HCT116 (cell line): ENCODE measurements at regions not wholly inside any gene's neighbourhood (a gene's known extent, or its start where the extent isn't known, plus 50 kb on each side); places are given as distances from the start of the nearest gene placed in this dataset.

ENCODE experiments used
- ATAC-seq: fragments of 200-7000 bp; cut with Tn5 transposase; 2 replicates; pipeline ENCODE4 v1.9.1; 2020; ENCODE audit warnings: mild to moderate bottlenecking, moderate library complexity
- BruUV-seq: library from RNA; stranded (reverse); fragments of 400-500 nt; replicated peaks from 2 replicates; lab custom pipeline; 2021; lab: Mats Ljungman, UMichigan
- CTCF ChIA-PET: fragments of 300-600 bp; sonication (Branson Sonifier 250); formaldehyde crosslinking; loops from one replicate; lab custom pipeline; 2021; ENCODE audit warnings: antibody characterized with exemption; lab: Charles Lee
- POLR2A ChIA-PET: fragments of 300-600, 350-600 bp; sonication (Branson Sonifier 250); formaldehyde crosslinking; loops from one replicate; lab custom pipeline; 2021; ENCODE audit warnings: antibody characterized with exemption; lab: Charles Lee
- RAD21 ChIA-PET, 2 experiments: fragments of 300-600 bp; sonication (Branson Sonifier 250); formaldehyde crosslinking; loops; one replicate each; lab custom pipeline; 2023; ENCODE audit warnings: low total read pairs in 2 of 2; ENCODE audit not compliant: uncharacterized antibody in 2 of 2, unreplicated experiment in 2 of 2, low non-redundant PET in 1 of 2; lab: Charles Lee
- DNase-seq: peaks from one replicate; pipeline ENCODE4 v3.0.0-alpha.2; 2010; ENCODE audit warnings: low read depth, low spot score
- H2AFZ ChIP-seq: fragments of 200-600 bp; shearing (Covaris generic), sonication (generic); 2 replicates; pipeline ENCODE4 v1.6.1; 2017; ENCODE audit warnings: low read depth, mixed run types, mixed read lengths, antibody characterized with exemption, low read length; ENCODE audit not compliant: poor library complexity, severe bottlenecking
- H3K27ac ChIP-seq: 2 replicates; pipeline ENCODE4 v1.5.1; 2012; ENCODE audit warnings: low read depth, low read length
- H3K27me3 ChIP-seq: fragments of 200-600 bp; sonication (generic); 2 replicates; pipeline ENCODE4 v1.6.1; 2016; ENCODE audit warnings: mixed run types, low read length, mixed read lengths; ENCODE audit not compliant: insufficient read depth
- H3K36me3 ChIP-seq, 2 experiments: fragments of 200-500 bp in 1 of 2; fragments of 200-600 bp in 1 of 2; sonication (Bioruptor generic) in 1 of 2; sonication (generic) in 1 of 2; 2 replicates each; pipeline versions ENCODE4 v1.5.1 to v1.6.1; 2014 to 2016; ENCODE audit warnings: low read length in 2 of 2, inconsistent platforms in 1 of 2, mixed read lengths in 1 of 2, mixed run types in 1 of 2; ENCODE audit not compliant: insufficient read depth in 2 of 2, control insufficient read depth in 1 of 2
- H3K4me1 ChIP-seq, 2 experiments: fragments of 200-600 bp in 1 of 2; sonication (generic) in 1 of 2; 2 replicates each; pipeline versions ENCODE4 v1.5.1 to v1.6.1; 2012 to 2017; ENCODE audit warnings: low read length in 2 of 2, inconsistent platforms in 1 of 2, mild to moderate bottlenecking in 1 of 2, mixed read lengths in 1 of 2, mixed run types in 1 of 2, moderate library complexity in 1 of 2; ENCODE audit not compliant: insufficient read depth in 2 of 2, control insufficient read depth in 1 of 2
- H3K4me2 ChIP-seq: fragments of 200-600 bp; sonication (generic); 2 replicates; pipeline ENCODE4 v1.6.1; 2017; ENCODE audit warnings: mixed run types, low read length, mixed read lengths
- H3K4me3 ChIP-seq, 2 experiments: fragments of 200-600 bp in 1 of 2; sonication (generic) in 1 of 2; replicated peaks in 1 of 2; 2 replicates each; pipeline ENCODE4 v1.5.1; 2011 to 2016; ENCODE audit warnings: low read length in 2 of 2, control low read depth in 1 of 2, low read depth in 1 of 2, mild to moderate bottlenecking in 1 of 2, mixed read lengths in 1 of 2, mixed run types in 1 of 2
- H3K79me2 ChIP-seq: fragments of 200-600 bp; sonication (generic); 2 replicates; pipeline ENCODE4 v1.6.1; 2017; ENCODE audit warnings: mild to moderate bottlenecking, mixed run types, low read length, moderate library complexity, mixed read lengths; ENCODE audit not compliant: insufficient read depth
- H3K9ac ChIP-seq: fragments of 200-600 bp; sonication (generic); 2 replicates; pipeline ENCODE4 v1.6.1; 2016; ENCODE audit warnings: low read length, mixed read lengths
- H3K9me2 ChIP-seq: fragments of 200-600 bp; sonication (generic), shearing (Covaris generic); 2 replicates; pipeline ENCODE4 v1.6.1; 2017; ENCODE audit warnings: mixed run types, mild to moderate bottlenecking, moderate library complexity; ENCODE audit not compliant: insufficient read depth
- H3K9me3 ChIP-seq, 2 experiments: fragments of 200-500 bp in 1 of 2; fragments of 200-600 bp in 1 of 2; sonication (Bioruptor generic) in 1 of 2; sonication (generic) in 1 of 2; 2 replicates each; pipeline ENCODE4 v1.6.1; 2014 to 2017; ENCODE audit warnings: low read length in 2 of 2, mixed read lengths in 2 of 2, inconsistent platforms in 1 of 2, low read depth in 1 of 2, mild to moderate bottlenecking in 1 of 2, mixed run types in 1 of 2, moderate library complexity in 1 of 2; ENCODE audit not compliant: control insufficient read depth in 1 of 2, insufficient read depth in 1 of 2
- H4K20me1 ChIP-seq: fragments of 200-600 bp; sonication (generic), shearing (Covaris generic); 2 replicates; pipeline ENCODE4 v1.6.1; 2017; ENCODE audit warnings: mixed run types, mild to moderate bottlenecking, moderate library complexity; ENCODE audit not compliant: insufficient read depth
- ELF1 ChIP-seq: IDR thresholded peaks from 2 replicates; pipeline ENCODE4 v1.6.1; 2012; ENCODE audit warnings: low read depth, borderline replicate concordance
- FOSL1 ChIP-seq: IDR thresholded peaks from 2 replicates; pipeline ENCODE4 v1.6.1; 2012; ENCODE audit warnings: low read depth
- JUND ChIP-seq: IDR thresholded peaks from 2 replicates; pipeline ENCODE4 v1.6.1; 2012
- POLR2AphosphoS5 ChIP-seq: IDR thresholded peaks from 2 replicates; pipeline ENCODE4 v1.6.1; 2011; ENCODE audit warnings: mild to moderate bottlenecking, low read depth, low read length, moderate library complexity
- YY1 ChIP-seq: IDR thresholded peaks from 2 replicates; pipeline ENCODE4 v1.6.1; 2011; ENCODE audit warnings: low read length, low read depth, moderate library complexity, mild to moderate bottlenecking; ENCODE audit not compliant: insufficient replicate concordance; ENCODE audit errors: extremely low read depth
- intact Hi-C: fragments of 100-400 bp; cut with micrococcal nuclease; formaldehyde crosslinking; loops from 2 replicates; pipeline ENCODE4 v1.10.0; 2022
- TF ChIP-seq, protein P1 (sequence below): IDR thresholded peaks from 2 replicates; pipeline ENCODE4 v1.6.1; 2012
- TF ChIP-seq, protein P2 (sequence below), 3 experiments: fragments of 200-600 bp in 1 of 3; sonication (generic) in 1 of 3; IDR thresholded peaks in 2 of 3; conservative IDR thresholded peaks in 1 of 3; 2 replicates each; pipeline ENCODE4 v1.5.1; 2012 to 2017; ENCODE audit warnings: low read depth in 2 of 3, low read length in 2 of 3, antibody characterized with exemption in 1 of 3, borderline replicate concordance in 1 of 3, control low read depth in 1 of 3, mild to moderate bottlenecking in 1 of 3, mixed read lengths in 1 of 3, mixed run types in 1 of 3, moderate library complexity in 1 of 3; ENCODE audit not compliant: insufficient read depth in 1 of 3
- TF ChIP-seq, protein P3 (sequence below): IDR thresholded peaks from 2 replicates; pipeline ENCODE4 v1.6.1; 2011; ENCODE audit warnings: mild to moderate bottlenecking, low read length, moderate library complexity; ENCODE audit not compliant: insufficient replicate concordance; ENCODE audit errors: extremely low read depth

DNA sequence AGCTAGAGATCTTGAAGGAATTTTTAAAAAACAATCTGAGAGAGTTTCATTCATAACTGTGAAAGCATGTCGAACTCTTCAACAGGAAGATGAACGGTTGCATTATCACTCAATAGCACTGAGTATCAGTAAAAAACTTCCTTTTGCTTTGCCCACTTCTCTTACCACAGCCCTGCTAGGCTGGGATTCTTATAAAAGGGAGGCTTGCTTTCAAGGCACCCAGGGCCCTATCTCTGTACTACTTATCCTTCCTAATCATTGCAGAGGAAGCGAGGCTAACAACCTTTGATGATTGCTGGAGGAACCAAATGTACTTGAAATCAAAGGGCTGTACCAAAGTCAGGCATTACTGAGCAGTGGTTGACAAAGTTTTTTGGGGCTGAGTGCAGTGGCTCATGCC lies 71.2 kb downstream of the SNRPE start:
- CTCF ChIA-PET, result no interaction called here

More for the DNA sequence above, 71.2 kb downstream of the SNRPE start:
- no TSS peak for BruUV-seq
- ChIA-PET POLR2A (no interaction called here), RAD21 (interaction anchor here in 1 of 2 experiments (0.7 kb wide), 1 partner anchor 153 kb away, joined by 3 read pairs; no protein-coding TSS in a partner anchor)
- TF ChIP-seq, protein P1, sequence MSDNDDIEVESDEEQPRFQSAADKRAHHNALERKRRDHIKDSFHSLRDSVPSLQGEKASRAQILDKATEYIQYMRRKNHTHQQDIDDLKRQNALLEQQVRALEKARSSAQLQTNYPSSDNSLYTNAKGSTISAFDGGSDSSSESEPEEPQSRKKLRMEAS, result no peak
- TF ChIP-seq FOSL1, result no peak
- TF ChIP-seq, protein P2, sequence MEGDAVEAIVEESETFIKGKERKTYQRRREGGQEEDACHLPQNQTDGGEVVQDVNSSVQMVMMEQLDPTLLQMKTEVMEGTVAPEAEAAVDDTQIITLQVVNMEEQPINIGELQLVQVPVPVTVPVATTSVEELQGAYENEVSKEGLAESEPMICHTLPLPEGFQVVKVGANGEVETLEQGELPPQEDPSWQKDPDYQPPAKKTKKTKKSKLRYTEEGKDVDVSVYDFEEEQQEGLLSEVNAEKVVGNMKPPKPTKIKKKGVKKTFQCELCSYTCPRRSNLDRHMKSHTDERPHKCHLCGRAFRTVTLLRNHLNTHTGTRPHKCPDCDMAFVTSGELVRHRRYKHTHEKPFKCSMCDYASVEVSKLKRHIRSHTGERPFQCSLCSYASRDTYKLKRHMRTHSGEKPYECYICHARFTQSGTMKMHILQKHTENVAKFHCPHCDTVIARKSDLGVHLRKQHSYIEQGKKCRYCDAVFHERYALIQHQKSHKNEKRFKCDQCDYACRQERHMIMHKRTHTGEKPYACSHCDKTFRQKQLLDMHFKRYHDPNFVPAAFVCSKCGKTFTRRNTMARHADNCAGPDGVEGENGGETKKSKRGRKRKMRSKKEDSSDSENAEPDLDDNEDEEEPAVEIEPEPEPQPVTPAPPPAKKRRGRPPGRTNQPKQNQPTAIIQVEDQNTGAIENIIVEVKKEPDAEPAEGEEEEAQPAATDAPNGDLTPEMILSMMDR (IDR thresholded peaks at IDR 0.05 in 2 of 3, conservative IDR thresholded peaks at IDR 0.05 in 1 of 3; ENCODE audit: borderline replicate concordance in 1 of 3, insufficient read depth in 1 of 3, low read depth in 2 of 3, low read length in 2 of 3), result no peak
- no peak for TF ChIP-seq JUND
- TF ChIP-seq POLR2AphosphoS5, result no peak
- TF ChIP-seq, protein P3, sequence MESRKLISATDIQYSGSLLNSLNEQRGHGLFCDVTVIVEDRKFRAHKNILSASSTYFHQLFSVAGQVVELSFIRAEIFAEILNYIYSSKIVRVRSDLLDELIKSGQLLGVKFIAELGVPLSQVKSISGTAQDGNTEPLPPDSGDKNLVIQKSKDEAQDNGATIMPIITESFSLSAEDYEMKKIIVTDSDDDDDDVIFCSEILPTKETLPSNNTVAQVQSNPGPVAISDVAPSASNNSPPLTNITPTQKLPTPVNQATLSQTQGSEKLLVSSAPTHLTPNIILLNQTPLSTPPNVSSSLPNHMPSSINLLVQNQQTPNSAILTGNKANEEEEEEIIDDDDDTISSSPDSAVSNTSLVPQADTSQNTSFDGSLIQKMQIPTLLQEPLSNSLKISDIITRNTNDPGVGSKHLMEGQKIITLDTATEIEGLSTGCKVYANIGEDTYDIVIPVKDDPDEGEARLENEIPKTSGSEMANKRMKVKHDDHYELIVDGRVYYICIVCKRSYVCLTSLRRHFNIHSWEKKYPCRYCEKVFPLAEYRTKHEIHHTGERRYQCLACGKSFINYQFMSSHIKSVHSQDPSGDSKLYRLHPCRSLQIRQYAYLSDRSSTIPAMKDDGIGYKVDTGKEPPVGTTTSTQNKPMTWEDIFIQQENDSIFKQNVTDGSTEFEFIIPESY, result no peak
- no peak for TF ChIP-seq ELF1
- no peak for TF ChIP-seq YY1
- Histone ChIP-seq H3K4me3 (no peak overlapping the region), H3K9me2 (no peaks in the 10 kb centered on the region), H3K27ac (no peak overlapping the region), H3K4me1 (no peaks in the 10 kb centered on the region), H3K4me2 (no peak overlapping the region), H3K27me3 (peaks cover 6% of the 10 kb centered on the region; the same call in 1 of the 2 replicates), H4K20me1 (no peaks in the 10 kb centered on the region), H2AFZ (no peak overlapping the region), H3K36me3 (no peaks in the 10 kb centered on the region), H3K9me3 (no peaks in the 10 kb centered on the region), H3K79me2 (no peaks in the 10 kb centered on the region), H3K9ac (no peak overlapping the region)
- DNase-seq (no peak), ATAC-seq (no peak)
- intact Hi-C loops, result no loop called here
